KOPT-K1 (cell line): ENCODE measurements at regions not wholly inside any gene's neighbourhood (a gene's known extent, or its start where the extent isn't known, plus 50 kb on each side); places are given as distances from the start of the nearest gene placed in this dataset.
A peak's percentile ranks its signal among the peaks of the same experiment; 100 is the strongest.
"Not testable (repeated sequence)": the region's sequence is repeated elsewhere in the genome, so short reads cannot be mapped to it uniquely, and the experiment has no call there.

Experiments
- H3K27ac ChIP-seq: fragments of 200-600 bp; sonication (generic); 2 replicates; pipeline ENCODE4 v1.5.1; 2016; ENCODE audit warnings: antibody characterized with exemption, mild to moderate bottlenecking, low read depth, low read length; ENCODE audit not compliant: poor library complexity, severe bottlenecking
- H3K36me3 ChIP-seq: fragments of 200-600 bp; sonication (generic); 2 replicates; pipeline ENCODE4 v1.5.1; 2017; ENCODE audit warnings: antibody characterized with exemption, mild to moderate bottlenecking, low read length, moderate library complexity; ENCODE audit not compliant: insufficient read depth
- H3K9me3 ChIP-seq: fragments of 200-600 bp; sonication (generic); 2 replicates; pipeline ENCODE4 v1.5.1; 2017; ENCODE audit warnings: antibody characterized with exemption, low read length, mild to moderate bottlenecking; ENCODE audit not compliant: insufficient read depth, poor library complexity, severe bottlenecking

DNA sequence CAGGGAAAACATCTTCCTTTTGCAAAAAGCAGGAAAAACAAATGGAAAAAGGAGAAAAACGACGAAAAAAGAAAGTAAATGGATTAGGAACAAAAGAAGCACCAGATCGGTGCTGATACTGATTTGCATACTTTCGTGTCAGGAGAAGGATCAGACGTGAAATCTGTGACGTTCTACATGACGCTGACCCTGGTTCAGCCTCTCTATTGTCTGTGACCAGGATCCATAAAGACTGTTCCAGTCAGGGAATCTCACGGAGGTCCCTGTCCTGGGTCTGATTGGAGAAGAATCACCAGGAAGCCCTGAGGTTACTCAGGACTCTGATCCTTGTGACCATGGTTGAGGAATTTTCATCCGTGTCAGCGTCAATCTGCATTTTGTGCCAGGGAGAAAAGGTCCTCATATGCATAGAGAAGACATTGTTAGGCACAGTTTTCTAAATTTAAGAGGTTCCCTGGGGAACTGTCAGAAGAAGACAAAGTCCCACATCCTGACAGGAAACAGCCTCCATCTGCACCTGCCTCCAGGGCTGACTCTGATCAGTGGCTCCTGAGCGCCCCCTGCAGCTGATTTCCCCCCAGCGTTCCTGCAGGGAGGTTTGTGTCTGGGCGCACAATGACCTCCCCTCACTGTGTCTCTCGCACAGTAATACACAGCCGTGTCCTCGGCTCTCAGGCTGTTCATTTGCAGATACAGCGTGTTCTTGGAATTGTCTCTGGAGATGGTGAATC lies 832.9 kb downstream of the TMEM121 start:
- not testable (repeated sequence) for H3K9me3 ChIP-seq, H3K36me3 ChIP-seq
- H3K27ac ChIP-seq, result peak overlapping the region; percentile 86

DNA sequence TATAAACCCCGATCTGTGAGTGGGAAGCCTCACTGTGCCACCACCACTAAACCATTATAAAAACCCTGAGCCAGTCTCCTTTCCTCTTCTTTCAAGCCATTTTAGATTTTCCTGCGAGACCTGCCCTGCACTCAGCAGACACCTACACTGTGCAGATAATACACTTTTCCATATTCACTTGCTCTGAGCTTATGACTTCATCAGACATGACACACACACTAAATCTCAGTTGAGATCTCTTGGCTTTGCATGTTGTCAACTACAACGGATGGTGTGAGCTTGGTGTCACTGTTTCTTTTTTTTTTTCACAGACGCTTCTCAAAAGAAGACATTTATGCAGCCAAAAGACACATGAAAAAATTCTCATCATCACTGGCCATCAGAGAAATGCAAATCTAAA lies 839.0 kb downstream of the TMEM121 start:
- not testable (repeated sequence) for H3K9me3 ChIP-seq, H3K27ac ChIP-seq, H3K36me3 ChIP-seq

DNA sequence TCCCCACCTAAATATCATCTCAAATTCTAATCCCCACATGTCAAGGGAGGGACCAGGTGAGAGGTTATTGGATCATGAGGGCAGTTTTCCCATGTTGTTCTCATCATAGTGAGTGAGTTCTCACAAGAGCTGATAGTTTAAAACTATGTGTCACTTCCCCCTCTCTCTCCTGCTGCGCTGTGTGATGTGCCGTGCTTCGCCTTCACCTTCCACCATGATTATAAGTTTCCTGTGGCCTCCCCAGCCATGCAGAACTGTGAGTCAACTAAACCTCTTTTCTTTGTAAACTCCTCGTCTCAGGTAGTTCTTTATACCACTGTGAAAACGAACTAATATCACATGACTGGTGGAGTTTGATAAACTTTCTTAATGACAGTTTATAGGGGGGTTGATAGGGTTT lies 839.5 kb downstream of the TMEM121 start:
- peaks cover 12% of the 10 kb centered on the region for H3K36me3 ChIP-seq
- not testable (repeated sequence) for H3K27ac ChIP-seq, H3K9me3 ChIP-seq

DNA sequence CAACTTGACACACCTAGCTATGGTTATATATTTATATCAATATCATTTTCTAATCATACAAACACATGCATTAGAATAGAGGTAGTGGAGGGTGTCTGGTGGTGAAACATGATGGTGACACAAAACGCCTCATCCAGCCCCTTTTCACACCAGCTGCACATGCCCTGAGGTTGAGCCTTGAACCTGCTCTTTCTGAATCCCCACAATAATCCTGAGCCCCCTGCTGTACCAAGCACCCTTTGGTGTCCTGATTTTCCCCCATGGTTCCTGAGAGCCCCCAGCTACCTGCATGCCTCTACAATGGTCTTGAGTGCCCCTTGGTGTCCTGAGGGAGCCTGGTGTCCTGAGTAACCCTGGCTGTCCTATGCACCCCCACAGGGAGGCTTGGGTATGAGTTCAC lies 840.6 kb downstream of the TMEM121 start:
- H3K27ac ChIP-seq, H3K9me3 ChIP-seq: not testable (repeated sequence)
- peaks cover 23% of the 10 kb centered on the region for H3K36me3 ChIP-seq

DNA sequence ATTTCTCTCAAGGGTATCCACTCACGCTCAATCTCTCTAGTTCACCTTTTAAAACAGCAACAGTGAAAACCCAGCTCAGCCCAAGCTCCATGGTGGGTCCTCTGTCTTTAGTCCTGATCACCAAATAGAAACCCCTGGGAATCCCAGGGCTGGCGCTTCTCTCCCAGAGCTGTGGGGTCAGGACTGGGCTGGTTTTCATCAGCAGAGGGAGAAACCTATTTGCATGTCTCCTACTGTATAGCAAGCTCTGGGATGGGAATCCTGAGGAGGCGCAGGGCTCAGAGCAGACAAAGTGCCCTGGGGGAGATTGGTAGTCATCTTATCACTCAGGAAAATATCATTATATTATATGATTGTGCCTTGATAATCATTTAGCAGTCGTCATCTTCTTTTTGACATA lies 843.1 kb downstream of the TMEM121 start:
- peaks cover 32% of the 10 kb centered on the region for H3K36me3 ChIP-seq
- not testable (repeated sequence) for H3K9me3 ChIP-seq

DNA sequence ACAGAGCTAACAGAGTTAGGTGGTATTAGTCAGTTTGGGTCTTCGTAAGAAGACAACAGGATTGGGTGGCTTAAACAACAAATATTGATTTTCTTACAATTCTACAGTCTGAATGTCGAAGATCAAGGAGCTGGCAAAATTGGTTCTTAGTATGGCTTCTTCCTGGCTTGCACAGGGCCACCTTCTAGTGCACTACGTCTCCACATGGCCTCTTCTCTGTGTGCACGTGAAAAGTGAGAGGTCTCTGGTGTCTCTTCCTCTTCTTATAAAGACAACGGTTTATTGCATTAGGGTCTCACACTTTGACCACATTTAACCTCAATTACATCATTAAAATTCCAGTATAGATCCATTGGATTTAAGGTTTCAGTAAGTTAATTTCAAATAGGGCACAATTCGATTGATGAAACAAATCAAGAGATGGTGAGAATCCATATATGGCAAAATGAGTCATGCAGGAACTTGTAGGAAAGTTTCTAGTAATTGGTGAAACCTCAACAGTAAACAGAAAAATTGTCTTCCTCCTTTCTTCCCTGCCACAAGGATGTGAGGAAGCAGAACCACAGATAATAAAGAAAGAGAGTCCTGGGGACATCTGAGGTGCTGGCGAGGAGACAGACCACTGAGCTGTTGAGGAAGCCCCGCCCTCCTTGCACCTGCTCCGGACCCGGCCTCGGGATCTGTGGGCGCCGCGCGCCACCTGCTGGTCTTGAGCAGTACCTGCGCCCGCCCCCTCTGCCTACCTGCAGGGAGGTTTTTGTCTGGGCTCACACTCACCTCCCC lies 846.7 kb downstream of the TMEM121 start:
- Histone ChIP-seq H3K9me3 (no peaks in the 10 kb centered on the region), H3K36me3 (peaks cover 60% of the 10 kb centered on the region), H3K27ac (peak overlapping the region; percentile 71)

More for the DNA sequence above, 843.1 kb downstream of the TMEM121 start:
- H3K27ac ChIP-seq, result not testable (repeated sequence)

DNA sequence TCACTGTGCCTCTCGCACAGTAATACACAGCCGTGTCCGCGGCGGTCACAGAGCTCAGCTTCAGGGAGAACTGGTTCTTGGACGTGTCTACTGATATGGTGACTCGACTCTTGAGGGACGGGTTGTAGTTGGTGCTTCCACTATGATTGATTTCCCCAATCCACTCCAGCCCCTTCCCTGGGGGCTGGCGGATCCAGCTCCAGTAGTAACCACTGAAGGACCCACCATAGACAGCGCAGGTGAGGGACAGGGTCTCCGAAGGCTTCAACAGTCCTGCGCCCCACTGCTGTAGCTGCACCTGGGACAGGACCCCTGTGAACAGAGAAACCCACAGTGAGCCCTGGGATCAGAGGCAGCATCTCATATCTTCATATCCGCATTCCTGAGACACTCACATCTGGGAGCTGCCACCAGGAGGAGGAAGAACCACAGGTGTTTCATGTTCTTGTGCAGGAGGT lies 847.3 kb downstream of the TMEM121 start:
- Histone ChIP-seq H3K27ac (peak overlapping the region; percentile 71), H3K36me3 (peaks cover 60% of the 10 kb centered on the region)
- not testable (repeated sequence) for H3K9me3 ChIP-seq

DNA sequence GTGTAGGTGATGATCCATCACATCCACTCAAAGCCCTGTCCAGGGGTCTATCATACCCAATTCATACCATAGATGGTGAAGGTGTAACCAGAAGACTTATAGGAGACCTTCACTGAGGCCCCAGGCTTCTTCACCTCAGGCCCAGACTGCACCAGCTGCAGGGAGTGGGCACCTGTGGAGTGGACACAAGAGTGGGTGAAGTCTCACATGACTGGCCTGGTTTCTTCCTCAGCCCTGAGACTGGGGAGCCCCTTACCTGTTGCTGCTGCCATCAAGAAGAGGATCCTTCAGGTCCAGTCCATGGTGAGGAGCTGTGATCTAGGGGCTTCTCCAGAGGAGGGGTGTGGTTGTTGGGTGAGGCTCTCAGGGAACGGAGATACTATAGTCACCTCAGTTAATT lies 851.0 kb downstream of the TMEM121 start:
- Histone ChIP-seq H3K36me3 (peaks cover 45% of the 10 kb centered on the region), H3K9me3 (no peaks in the 10 kb centered on the region), H3K27ac (peak overlapping the region; percentile 38)

DNA sequence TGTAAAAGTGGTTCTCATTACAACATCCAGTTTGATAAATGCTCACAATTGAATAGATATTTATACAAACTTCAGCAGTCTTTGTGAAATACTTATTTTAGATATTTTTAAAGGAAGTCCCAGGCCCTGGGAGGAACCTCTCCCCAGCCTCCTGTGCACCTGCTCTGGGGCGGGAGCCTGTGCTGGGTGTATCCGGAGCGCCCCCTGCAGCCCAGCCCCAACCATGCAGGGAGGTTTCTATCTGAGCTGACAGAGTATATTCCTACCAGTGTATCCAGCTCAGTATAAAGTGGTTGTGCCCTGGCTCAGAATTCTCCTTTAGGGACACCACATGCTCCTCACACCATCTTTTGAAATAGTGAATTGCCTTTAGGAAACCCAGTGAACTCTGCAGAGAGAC lies 851.8 kb downstream of the TMEM121 start:
- Histone ChIP-seq H3K36me3 (peaks cover 46% of the 10 kb centered on the region), H3K27ac (peak overlapping the region; percentile 38), H3K9me3 (no peaks in the 10 kb centered on the region)

DNA sequence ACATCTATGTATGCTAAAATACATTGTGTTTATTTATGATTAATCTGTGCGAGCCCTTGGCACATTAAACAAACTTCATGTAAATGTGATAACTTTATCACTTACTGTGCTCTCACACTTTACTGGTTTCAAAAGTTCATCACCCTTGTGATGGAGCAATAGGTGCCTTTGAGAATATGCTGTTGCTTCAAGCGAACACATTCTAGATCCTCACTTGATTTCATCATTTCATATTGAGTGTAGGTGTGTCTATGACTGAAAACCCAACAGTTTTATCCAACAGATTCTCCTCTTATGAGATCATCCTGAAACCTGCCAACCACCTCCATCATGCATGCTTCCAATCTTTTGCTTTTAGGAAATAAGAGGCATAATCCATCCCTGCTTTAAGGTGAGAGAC lies 854.4 kb downstream of the TMEM121 start:
- H3K9me3 ChIP-seq, result no peaks in the 10 kb centered on the region
- peaks cover 46% of the 10 kb centered on the region for H3K36me3 ChIP-seq
- H3K27ac ChIP-seq, result peak overlapping the region; percentile 23

DNA sequence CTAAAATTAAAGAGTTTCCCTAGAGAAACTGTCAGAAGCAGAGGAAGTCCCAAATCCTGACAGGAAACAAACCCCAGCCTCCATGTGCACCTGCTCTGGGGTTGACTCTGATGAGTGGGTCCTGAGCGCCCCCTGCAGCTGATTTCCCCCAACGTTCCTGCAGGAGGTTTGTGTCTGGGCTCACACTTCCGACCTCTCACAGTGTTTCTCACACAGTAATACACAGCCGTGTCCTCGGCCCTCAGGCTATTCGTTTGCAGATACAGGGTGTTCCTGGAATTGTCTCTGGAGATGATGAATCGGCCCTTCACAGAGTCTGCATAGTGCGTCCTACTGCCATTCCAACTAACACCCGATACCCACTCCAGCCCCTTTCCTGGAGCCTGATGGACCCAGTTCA lies 862.8 kb downstream of the TMEM121 start:
- Histone ChIP-seq H3K27ac (peak overlapping the region; percentile 66), H3K36me3 (peaks cover 22% of the 10 kb centered on the region; the same call in 1 of the 2 replicates)
- H3K9me3 ChIP-seq, result not testable (repeated sequence)

DNA sequence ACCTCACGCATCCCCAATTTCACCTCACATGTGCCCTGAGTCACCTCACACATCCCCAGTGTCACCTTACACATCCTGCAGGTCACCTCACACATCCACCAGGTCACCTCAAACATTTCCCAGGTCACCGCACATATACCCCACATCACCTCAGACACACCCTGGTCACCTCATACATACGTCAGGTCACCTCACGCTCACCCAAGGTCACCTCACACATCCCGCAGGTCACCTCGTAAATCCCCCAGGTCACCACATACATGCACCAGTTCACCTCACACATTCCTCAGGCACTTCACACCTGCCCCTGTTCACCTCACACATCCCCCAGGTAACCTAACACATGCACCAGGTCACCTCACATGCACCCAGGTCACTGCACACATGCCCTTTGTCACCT lies 864.0 kb downstream of the TMEM121 start:
- Histone ChIP-seq H3K36me3 (peaks cover 16% of the 10 kb centered on the region; the same call in 1 of the 2 replicates), H3K9me3 (no peaks in the 10 kb centered on the region), H3K27ac (peak overlapping the region; percentile 66)

DNA sequence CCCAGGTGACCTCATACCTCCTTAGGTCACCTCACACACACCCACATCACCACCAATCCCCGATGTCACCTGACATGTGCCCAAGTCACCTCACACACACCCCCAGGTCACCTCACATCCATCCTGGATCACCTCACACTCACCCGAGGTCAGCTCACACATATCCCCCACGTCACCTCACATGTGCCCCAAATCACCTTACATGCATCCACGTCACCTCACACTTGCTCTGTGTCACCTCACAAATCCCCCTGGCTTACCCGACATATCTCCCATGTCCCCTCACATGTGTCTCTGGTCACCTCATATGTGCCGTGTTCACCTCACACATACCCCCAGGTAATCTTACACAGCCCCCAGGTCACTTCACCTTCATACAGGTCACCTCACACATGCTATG lies 864.6 kb downstream of the TMEM121 start:
- Histone ChIP-seq H3K27ac (peak overlapping the region; percentile 66), H3K36me3 (0 out of 2 replicates have a peak, but pooled peaks cover 14% of the 10 kb centered on the region), H3K9me3 (no peaks in the 10 kb centered on the region)

DNA sequence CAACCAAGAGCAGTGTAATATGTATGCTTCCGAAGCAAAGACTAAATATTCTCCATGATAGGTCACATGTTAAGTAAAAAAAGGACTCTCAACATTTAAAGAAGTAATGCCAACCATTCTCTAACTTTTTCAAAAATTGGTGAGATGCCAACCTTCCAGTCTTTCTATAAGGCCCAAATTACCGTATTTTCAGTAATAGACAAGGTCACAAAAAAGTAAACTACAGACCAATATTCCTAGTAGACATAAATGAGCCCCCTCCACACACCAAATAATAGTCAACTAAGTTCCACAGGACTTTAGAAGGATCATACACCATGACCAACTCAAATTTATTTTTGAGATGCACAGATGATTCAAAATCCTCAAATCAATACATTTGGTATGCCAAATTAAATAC lies 867.4 kb downstream of the TMEM121 start:
- Histone ChIP-seq H3K27ac (peak overlapping the region; percentile 96), H3K9me3 (no peaks in the 10 kb centered on the region), H3K36me3 (0 out of 2 replicates have a peak, but pooled peaks cover 9% of the 10 kb centered on the region)

DNA sequence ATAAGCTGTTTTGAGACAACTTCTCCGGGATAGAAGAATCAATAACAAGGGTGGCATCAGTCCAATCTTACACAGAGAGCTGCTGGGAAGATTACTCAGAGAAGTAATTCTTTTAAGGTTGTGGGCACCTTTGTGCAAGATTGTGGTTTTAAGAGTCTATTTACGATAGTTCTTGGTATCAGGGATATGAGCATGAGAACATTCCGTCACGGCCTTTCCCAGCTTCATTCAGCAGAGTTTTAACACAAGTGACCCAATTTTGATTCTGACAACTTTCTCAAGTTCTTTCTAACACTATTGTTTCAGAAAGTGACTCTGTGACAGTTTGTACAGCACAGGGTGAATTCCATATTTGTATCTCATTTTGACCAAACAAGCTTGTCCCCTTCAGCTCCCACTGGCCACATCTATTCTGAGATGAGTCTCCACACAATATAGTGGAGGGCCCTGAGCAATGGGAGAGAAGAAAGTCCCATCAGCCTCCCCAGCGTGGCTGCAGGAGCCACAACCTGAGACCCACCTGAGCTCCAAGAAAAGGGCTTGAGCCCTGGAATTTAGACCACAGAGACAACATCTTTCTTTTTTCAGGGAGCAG lies 869.2 kb downstream of the TMEM121 start:
- Histone ChIP-seq H3K27ac (peak overlapping the region; percentile 96), H3K9me3 (no peaks in the 10 kb centered on the region)

More for the DNA sequence above, 869.2 kb downstream of the TMEM121 start:
- 0 out of 2 replicates have a peak, but pooled peaks cover 8% of the 10 kb centered on the region for H3K36me3 ChIP-seq
